Kidney epithelial cell (primary cell): ENCODE measurements at regions not wholly inside any gene's neighbourhood (a gene's known extent, or its start where the extent isn't known, plus 50 kb on each side); places are given as distances from the start of the nearest gene placed in this dataset.

Experiments used
- DNase-seq: peaks from one replicate; pipeline ENCODE4 v3.0.0-alpha.2; 2010; ENCODE audit warnings: low read depth
- H3K27me3 ChIP-seq: 2 replicates; pipeline ENCODE4 v1.6.0; 2011; ENCODE audit warnings: low read length; ENCODE audit not compliant: control insufficient read depth, insufficient read depth
- H3K36me3 ChIP-seq: 2 replicates; pipeline ENCODE4 v1.5.1; 2011; ENCODE audit warnings: low read length; ENCODE audit not compliant: control insufficient read depth, insufficient read depth
- H3K4me3 ChIP-seq: 2 replicates; pipeline ENCODE4 v1.5.1; 2011; ENCODE audit warnings: low read depth, mild to moderate bottlenecking, control low read depth, low read length
- TF ChIP-seq, protein P1 (sequence below): IDR thresholded peaks from 2 replicates; pipeline ENCODE4 v1.5.1; 2011; ENCODE audit warnings: mild to moderate bottlenecking, moderate library complexity, low read length, control low read depth, inconsistent platforms; ENCODE audit not compliant: insufficient read depth, poor library complexity, severe bottlenecking

GRCh38 chr5:124683917-124684555, 62.4 kb downstream of the ZNF608 start:
- DNase-seq = no peak
- Histone ChIP-seq H3K36me3 (no peaks in the 10 kb centered on the region), H3K4me3 (no peak overlapping the region), H3K27me3 (no peaks in the 10 kb centered on the region)
- TF ChIP-seq, protein P1, sequence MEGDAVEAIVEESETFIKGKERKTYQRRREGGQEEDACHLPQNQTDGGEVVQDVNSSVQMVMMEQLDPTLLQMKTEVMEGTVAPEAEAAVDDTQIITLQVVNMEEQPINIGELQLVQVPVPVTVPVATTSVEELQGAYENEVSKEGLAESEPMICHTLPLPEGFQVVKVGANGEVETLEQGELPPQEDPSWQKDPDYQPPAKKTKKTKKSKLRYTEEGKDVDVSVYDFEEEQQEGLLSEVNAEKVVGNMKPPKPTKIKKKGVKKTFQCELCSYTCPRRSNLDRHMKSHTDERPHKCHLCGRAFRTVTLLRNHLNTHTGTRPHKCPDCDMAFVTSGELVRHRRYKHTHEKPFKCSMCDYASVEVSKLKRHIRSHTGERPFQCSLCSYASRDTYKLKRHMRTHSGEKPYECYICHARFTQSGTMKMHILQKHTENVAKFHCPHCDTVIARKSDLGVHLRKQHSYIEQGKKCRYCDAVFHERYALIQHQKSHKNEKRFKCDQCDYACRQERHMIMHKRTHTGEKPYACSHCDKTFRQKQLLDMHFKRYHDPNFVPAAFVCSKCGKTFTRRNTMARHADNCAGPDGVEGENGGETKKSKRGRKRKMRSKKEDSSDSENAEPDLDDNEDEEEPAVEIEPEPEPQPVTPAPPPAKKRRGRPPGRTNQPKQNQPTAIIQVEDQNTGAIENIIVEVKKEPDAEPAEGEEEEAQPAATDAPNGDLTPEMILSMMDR = no peak

GRCh38 chr5:124679578-124680199, 66.8 kb downstream of the ZNF608 start:
- Histone ChIP-seq H3K36me3 (no peaks in the 10 kb centered on the region), H3K4me3 (no peak overlapping the region), H3K27me3 (no peaks in the 10 kb centered on the region)
- no peak for DNase-seq
- TF ChIP-seq, protein P1 = no peak

DNA sequence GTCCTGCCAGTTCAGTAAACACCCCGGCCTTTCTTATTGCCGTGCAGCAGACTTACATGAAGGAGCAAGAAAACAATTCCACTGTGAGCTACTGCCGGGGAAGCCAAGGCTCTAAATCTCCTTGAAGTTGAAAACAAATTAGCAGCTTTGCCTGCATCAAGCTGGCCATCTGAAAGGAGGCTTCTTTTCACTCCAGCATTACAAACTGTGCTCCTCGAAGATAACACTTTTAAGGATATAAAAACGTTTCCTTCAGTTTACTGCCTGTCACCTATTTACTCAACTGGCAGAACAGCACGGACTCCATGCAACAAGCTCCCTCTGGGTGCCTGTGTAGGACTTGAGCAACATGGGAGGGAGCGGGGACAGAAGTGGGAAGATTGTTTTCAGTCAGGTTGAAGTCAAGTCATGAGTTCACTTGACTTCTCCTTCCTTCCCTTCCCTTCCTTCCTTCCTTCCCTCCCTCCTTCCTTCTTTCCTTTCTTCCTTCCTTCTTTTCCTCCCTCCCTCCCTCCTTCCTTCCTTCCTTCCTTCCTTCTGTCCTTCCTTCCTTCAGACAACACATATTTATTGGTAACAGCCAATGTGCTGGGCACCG, 67.4 kb downstream of the ZNF608 start:
- Histone ChIP-seq H3K36me3 (no peaks in the 10 kb centered on the region), H3K4me3 (no peak overlapping the region), H3K27me3 (no peaks in the 10 kb centered on the region)
- TF ChIP-seq, protein P1 = no peak
- DNase-seq = no peak

DNA sequence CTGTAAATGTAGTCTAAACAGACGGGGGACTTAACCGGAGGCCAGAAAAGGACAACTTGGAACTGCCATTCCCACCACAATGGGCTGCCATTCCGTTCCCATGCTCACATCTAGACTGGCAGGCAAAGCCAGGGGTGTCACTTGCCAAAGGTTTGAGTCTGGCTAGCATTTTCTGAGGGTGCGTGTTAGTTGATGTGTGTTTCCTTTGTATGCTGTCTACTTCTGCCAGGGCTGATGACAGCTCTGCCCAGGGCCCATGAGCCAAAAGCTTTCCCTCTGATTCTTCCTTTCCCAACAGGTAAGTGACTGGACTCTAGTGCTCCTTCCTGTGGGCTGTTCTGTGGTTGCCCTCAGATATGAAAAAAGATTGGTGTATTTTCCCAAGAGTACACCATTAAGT, 68.0 kb downstream of the ZNF608 start:
- no peak for DNase-seq
- Histone ChIP-seq H3K36me3 (no peaks in the 10 kb centered on the region), H3K4me3 (no peak overlapping the region), H3K27me3 (no peaks in the 10 kb centered on the region)
- TF ChIP-seq, protein P1 = no peak

- TF ChIP-seq, protein P1 = no peak
- no peaks in the 10 kb centered on the region for H3K36me3 ChIP-seq
- H3K4me3 ChIP-seq = no peak overlapping the region
- DNase-seq = no peak
- no peaks in the 10 kb centered on the region for H3K27me3 ChIP-seq
Measured at GRCh38 chr5:124677374-124678351, 68.8 kb downstream of the ZNF608 start.
